Muscle of back (tissue), 3 donors: ENCODE measurements at regions not wholly inside any gene's neighbourhood (a gene's known extent, or its start where the extent isn't known, plus 50 kb on each side); places are given as distances from the start of the nearest gene placed in this dataset.

Experiments
- DNase-seq, 3 donors: peaks; one replicate each; pipeline versions ENCODE4 v3.0.0 to v3.0.0-alpha.2; 2013

GRCh38 chr2:196390243-196391148 is 219.1 kb upstream of the STK17B start:
- DNase-seq, result no peak

- DNase-seq, result no peak
Observed at GRCh38 chr2:196391149-196391479, 219.7 kb upstream of the STK17B start.

GRCh38 chr2:196399096-196399495 is 227.7 kb upstream of the STK17B start:
- peak in 1 of 3 donors; percentile 39 for DNase-seq

GRCh38 chr2:196399722-196400691 is 228.6 kb upstream of the STK17B start:
- peak; percentile 68 to 92 (median 86) for DNase-seq

- peak in 2 of 3 donors; percentile 43 to 49 for DNase-seq
Observed at GRCh38 chr2:196403471-196403870, 232.1 kb upstream of the STK17B start.

- DNase-seq, result no peak
Observed at GRCh38 chr2:196404276-196404675, 232.9 kb upstream of the STK17B start.

GRCh38 chr2:196407675-196408264 is 231.7 kb upstream of the CCDC150 start:
- no peak for DNase-seq

- DNase-seq, result no peak
Observed at GRCh38 chr2:196409376-196409775, 230.1 kb upstream of the CCDC150 start.

- peak in 1 of 3 donors; percentile 40 for DNase-seq
Observed at GRCh38 chr2:196410008-196410407, 229.5 kb upstream of the CCDC150 start.

- DNase-seq, result peak in 1 of 3 donors; percentile 71
Observed at GRCh38 chr2:196413821-196414274, 225.7 kb upstream of the CCDC150 start.

GRCh38 chr2:196415384-196415783 is 224.1 kb upstream of the CCDC150 start:
- DNase-seq, result no peak

- DNase-seq, result no peak
Observed at GRCh38 chr2:196420143-196420542, 219.4 kb upstream of the CCDC150 start.

- DNase-seq, result no peak
Observed at GRCh38 chr2:196421880-196422279, 217.6 kb upstream of the CCDC150 start.

GRCh38 chr2:196422361-196422760 is 217.2 kb upstream of the CCDC150 start:
- no peak for DNase-seq

GRCh38 chr2:196426122-196426521 is 213.4 kb upstream of the CCDC150 start:
- DNase-seq, result no peak

- DNase-seq, result peak in 1 of 3 donors; percentile 36
Observed at GRCh38 chr2:196427986-196428634, 211.4 kb upstream of the CCDC150 start.

- DNase-seq, result no peak
Observed at GRCh38 chr2:196431076-196431475, 208.4 kb upstream of the CCDC150 start.

GRCh38 chr2:196431957-196432356 is 207.6 kb upstream of the CCDC150 start:
- no peak for DNase-seq

- DNase-seq, result no peak
Observed at GRCh38 chr2:196433116-196433515, 206.4 kb upstream of the CCDC150 start.

GRCh38 chr2:196434217-196434616 is 205.3 kb upstream of the CCDC150 start:
- DNase-seq, result no peak

- no peak for DNase-seq
Observed at GRCh38 chr2:196435189-196435588, 204.3 kb upstream of the CCDC150 start.

GRCh38 chr2:196437626-196438025 is 201.9 kb upstream of the CCDC150 start:
- no peak for DNase-seq
